DOHH2 (cell line): ENCODE measurements at regions not wholly inside any gene's neighbourhood (a gene's known extent, or its start where the extent isn't known, plus 50 kb on each side); places are given as distances from the start of the nearest gene placed in this dataset.

ENCODE experiments used
- CTCF ChIP-seq: fragments of 200-600 bp; sonication (generic); IDR thresholded peaks from one replicate; pipeline ENCODE4 v1.5.1; 2014; ENCODE audit warnings: antibody characterized with exemption, mild to moderate bottlenecking, low read depth, low read length; ENCODE audit not compliant: poor library complexity, severe bottlenecking
- EZH2phosphoT487 ChIP-seq: fragments of 200-600 bp; sonication (generic); IDR thresholded peaks from 2 replicates; pipeline ENCODE4 v1.6.1; 2017; ENCODE audit warnings: borderline replicate concordance, mild to moderate bottlenecking, antibody characterized with exemption, low read length, moderate library complexity, mixed read lengths

GRCh38 chr13:83019986-83020385 lies 862.3 kb downstream of the SLITRK1 start:
- TF ChIP-seq CTCF (no peak), EZH2phosphoT487 (no peak)
